IMR-90 (cell line): ENCODE measurements at regions not wholly inside any gene's neighbourhood (a gene's known extent, or its start where the extent isn't known, plus 50 kb on each side); places are given as distances from the start of the nearest gene placed in this dataset.

Experiments used
- ATAC-seq: fragments of 200-7000 bp; cut with Tn5 transposase; 2 replicates; pipeline ENCODE4 v1.9.1; 2020; ENCODE audit warnings: low read depth, mild to moderate bottlenecking, moderate library complexity
- BruUV-seq: library from RNA; stranded (reverse); fragments of 400-500 nt; replicated peaks from 2 replicates; lab custom pipeline; 2021; lab: Mats Ljungman, UMichigan
- CTCF ChIA-PET: fragments of 300-600 bp; formaldehyde crosslinking; extraction: SDS; loops from one replicate; lab custom pipeline; 2021; ENCODE audit warnings: antibody characterized with exemption; lab: Yijun Ruan, JAX
- POLR2A ChIA-PET: fragments of 300-600 bp; sonication (Branson Sonifier 250); formaldehyde crosslinking; loops from one replicate; lab custom pipeline; 2022; ENCODE audit warnings: antibody characterized with exemption; ENCODE audit not compliant: unreplicated experiment; lab: Charles Lee
- DNase-seq: peaks from one replicate; pipeline ENCODE4 v3.0.0; 2013
- H2AFZ ChIP-seq: replicated peaks from 2 replicates; pipeline ENCODE3; 2013; ENCODE audit warnings: low read length, mild to moderate bottlenecking; ENCODE audit not compliant: poor library complexity
- H2AK5ac ChIP-seq: 2 replicates; pipeline ENCODE4 v1.6.1; 2013; ENCODE audit warnings: low read depth, low read length, inconsistent platforms
- H2AK9ac ChIP-seq: replicated peaks from 2 replicates; pipeline ENCODE3; 2013; ENCODE audit warnings: mild to moderate bottlenecking, low read depth, low read length, moderate library complexity; ENCODE audit not compliant: poor library complexity
- H2BK120ac ChIP-seq: 2 replicates; pipeline ENCODE4 v1.6.1; 2013; ENCODE audit warnings: low read depth, low read length, inconsistent platforms
- H2BK15ac ChIP-seq: 3 replicates; pipeline ENCODE4 v1.6.1; 2013; ENCODE audit warnings: low read depth, low read length, inconsistent platforms
- H2BK20ac ChIP-seq: 2 replicates; pipeline ENCODE4 v1.6.1; 2013; ENCODE audit warnings: low read depth, mild to moderate bottlenecking, inconsistent platforms, low read length, moderate library complexity
- H2BK5ac ChIP-seq: 2 replicates; pipeline ENCODE4 v1.6.1; 2013; ENCODE audit warnings: mild to moderate bottlenecking, low read depth, low read length, inconsistent platforms; ENCODE audit not compliant: poor library complexity, severe bottlenecking
- H3K14ac ChIP-seq: replicated peaks from 2 replicates; pipeline ENCODE4 v1.6.1; 2013; ENCODE audit warnings: low read depth, low read length, inconsistent platforms
- H3K18ac ChIP-seq: 2 replicates; pipeline ENCODE4 v1.6.1; 2013; ENCODE audit warnings: low read depth, low read length, control low read depth
- H3K23ac ChIP-seq: 2 replicates; pipeline ENCODE4 v1.6.1; 2013; ENCODE audit warnings: low read depth, low read length, inconsistent platforms
- H3K27ac ChIP-seq: 2 replicates; pipeline ENCODE4 v1.5.1; 2013; ENCODE audit warnings: mild to moderate bottlenecking, control low read depth, low read length; ENCODE audit not compliant: insufficient read depth
- H3K27me3 ChIP-seq: 2 replicates; pipeline ENCODE4 v1.6.1; 2013; ENCODE audit warnings: low read length; ENCODE audit not compliant: control insufficient read depth, insufficient read depth
- H3K36me3 ChIP-seq: 2 replicates; pipeline ENCODE4 v1.6.1; 2013; ENCODE audit warnings: low read length, mixed read lengths; ENCODE audit not compliant: control insufficient read depth, insufficient read depth
- H3K4ac ChIP-seq: 2 replicates; pipeline ENCODE4 v1.6.1; 2013; ENCODE audit warnings: low read depth, low read length, inconsistent platforms
- H3K4me1 ChIP-seq: 2 replicates; pipeline ENCODE4 v1.6.1; 2013; ENCODE audit warnings: low read length, mixed read lengths; ENCODE audit not compliant: control insufficient read depth, insufficient read depth
- H3K4me2 ChIP-seq: 2 replicates; pipeline ENCODE4 v1.6.1; 2013; ENCODE audit warnings: low read depth, mild to moderate bottlenecking, control low read depth, low read length, moderate library complexity
- H3K4me3 ChIP-seq: 2 replicates; pipeline ENCODE4 v1.5.1; 2013; ENCODE audit warnings: low read depth, mild to moderate bottlenecking, control low read depth, low read length, moderate library complexity; ENCODE audit not compliant: insufficient read depth
- H3K56ac ChIP-seq: 2 replicates; pipeline ENCODE4 v1.6.1; 2013; ENCODE audit warnings: low read length, inconsistent platforms; ENCODE audit not compliant: insufficient read depth; ENCODE audit errors: extremely low read depth
- H3K79me1 ChIP-seq, 2 experiments: 2 replicates each; pipeline ENCODE4 v1.6.1; 2013; ENCODE audit warnings: low read length in 2 of 2, inconsistent platforms in 1 of 2, low read depth in 1 of 2
- H3K9ac ChIP-seq: 2 replicates; pipeline ENCODE4 v1.6.1; 2013; ENCODE audit warnings: low read depth, low read length, control low read depth
- H3K9me1 ChIP-seq: 2 replicates; pipeline ENCODE4 v1.6.1; 2013; ENCODE audit warnings: low read length, inconsistent platforms; ENCODE audit not compliant: insufficient read depth
- H3K9me3 ChIP-seq: 2 replicates; pipeline ENCODE4 v1.6.1; 2013; ENCODE audit warnings: low read length; ENCODE audit not compliant: control insufficient read depth, insufficient read depth
- H4K20me1 ChIP-seq: 2 replicates; pipeline ENCODE4 v1.6.1; 2013; ENCODE audit warnings: low read length, inconsistent platforms; ENCODE audit not compliant: insufficient read depth
- H4K5ac ChIP-seq: 2 replicates; pipeline ENCODE4 v1.6.1; 2013; ENCODE audit warnings: mild to moderate bottlenecking, low read depth, low read length, control low read depth
- H4K8ac ChIP-seq, 2 experiments: 2 replicates each; pipeline ENCODE4 v1.6.1; 2013; ENCODE audit warnings: low read depth in 2 of 2, low read length in 2 of 2, control low read depth in 1 of 2, inconsistent platforms in 1 of 2
- H4K91ac ChIP-seq: 2 replicates; pipeline ENCODE4 v1.6.1; 2013; ENCODE audit warnings: low read depth, low read length, inconsistent platforms; ENCODE audit not compliant: insufficient read depth
- FOS ChIP-seq: fragments of 150-350 bp; IDR thresholded peaks from 2 replicates; pipeline ENCODE4 v1.6.1; 2016; ENCODE audit warnings: low read depth, low read length
- POLR2A ChIP-seq: IDR thresholded peaks from 2 replicates; pipeline ENCODE4 v1.6.1; 2012; ENCODE audit warnings: mild to moderate bottlenecking, low read depth, low read length
- RAD21 ChIP-seq: IDR thresholded peaks from 2 replicates; pipeline ENCODE4 v1.6.1; 2012; ENCODE audit warnings: low read length, improper control_type of control experiment
- SMC3 ChIP-seq: fragments of 150-350 bp; IDR thresholded peaks from 2 replicates; pipeline ENCODE4 v1.6.1; 2016; ENCODE audit warnings: low read depth, mild to moderate bottlenecking, antibody characterized with exemption, low read length, moderate library complexity
- WGBS, 2 experiments: methylation state at CpG; one replicate each; pipeline versions ENCODE4 v1.1.5 to v1.1.7; 2013; ENCODE audit warnings: missing lambda C conversion rate in 2 of 2; ENCODE audit not compliant: insufficient read length in 1 of 2; ENCODE audit errors: extremely low coverage in 2 of 2; 5-methylcytosine and 5-hydroxymethylcytosine counted together
- dilution Hi-C: fragments of 300-500 bp; cut with HindIII; formaldehyde crosslinking; loops from one replicate; pipeline ENCODE4 v1.14.3; 2018; ENCODE audit warnings: low sequenced_read_pairs; ENCODE audit not compliant: unreplicated experiment
- in situ Hi-C: fragments of 300-500 bp; cut with MboI; formaldehyde crosslinking; loops from 3 replicates; pipeline ENCODE4 v1.14.3; 2019; ENCODE audit warnings: low sequenced_read_pairs, inconsistent platforms, mixed read lengths
- intact Hi-C: fragments of 100-400 bp; cut with micrococcal nuclease; formaldehyde crosslinking; loops from 2 replicates; pipeline ENCODE4 v1.10.0; 2022

- no TSS peak for BruUV-seq
- TF ChIP-seq RAD21: no peak
- no peak for TF ChIP-seq POLR2A
- no peak for TF ChIP-seq FOS
- TF ChIP-seq SMC3: no peak
Observed at GRCh38 chr6:100194535-100194934, 200.5 kb upstream of the MCHR2 start.

More at GRCh38 chr6:100194535-100194934, 200.5 kb upstream of the MCHR2 start:
- Histone ChIP-seq H3K14ac (no peak overlapping the region), H3K4me1 (peaks cover 2% of the 10 kb centered on the region), H4K20me1 (no peaks in the 10 kb centered on the region), H2BK20ac (no peak overlapping the region), H2AFZ (no peak overlapping the region), H2BK15ac (no peak overlapping the region), H3K23ac (no peak overlapping the region), H2AK5ac (no peak overlapping the region), H2BK120ac (no peak overlapping the region), H3K18ac (no peak overlapping the region), H3K27ac (no peak overlapping the region), H3K4me2 (no peak overlapping the region), H3K4me3 (no peak overlapping the region), H3K9me3 (no peaks in the 10 kb centered on the region), H2BK5ac (no peak overlapping the region), H3K4ac (no peak overlapping the region), H4K5ac (no peak overlapping the region), H2AK9ac (no peak overlapping the region), H4K91ac (no peak overlapping the region), H3K36me3 (no peaks in the 10 kb centered on the region), H3K56ac (no peak overlapping the region), H3K9ac (no peak overlapping the region), H3K79me1 (no peaks in the 10 kb centered on the region), H3K9me1 (no peaks in the 10 kb centered on the region), H4K8ac (no peak overlapping the region), H3K27me3 (no peaks in the 10 kb centered on the region)
- no peak for ATAC-seq
- intact Hi-C loops: no loop called here
- WGBS, 2 experiments: no CpG with 5 or more reads among the region's 3 CpGs
- CTCF ChIA-PET: no interaction called here
- in situ Hi-C loops: no loop called here
- POLR2A ChIA-PET: no interaction called here
- dilution Hi-C loops: no loop called here
- no peak for DNase-seq
